ENCODE measurements at regions not wholly inside any gene's neighbourhood (a gene's known extent, or its start where the extent isn't known, plus 50 kb on each side); places are given as distances from the start of the nearest gene placed in this dataset.

DNA sequence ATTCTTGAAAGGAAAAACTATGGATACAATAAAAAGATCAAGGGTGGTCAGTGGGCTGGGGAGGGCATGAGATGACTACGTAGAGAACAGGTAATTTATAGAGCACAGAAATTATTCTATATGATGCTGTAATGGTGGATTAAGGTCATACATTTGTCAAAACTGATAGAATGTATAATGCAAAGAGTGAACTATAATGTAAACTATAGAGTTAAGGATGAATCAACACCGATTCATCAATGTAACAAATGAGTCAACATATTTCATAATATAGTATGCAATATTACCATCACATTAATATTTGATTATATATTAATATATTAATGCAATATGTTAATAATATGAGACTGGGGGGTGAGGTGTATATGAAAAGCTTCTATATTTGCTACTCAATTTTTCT lies 555.6 kb upstream of the POT1 start:
- Histone ChIP-seq H3K27ac (ENCODE audit: low read depth, low read length) (no peak overlapping the region), H3K9me2 (replicated peaks; ENCODE audit: insufficient read depth, low read length) (peaks cover 4% of the 10 kb centered on the region; the same call in 1 of the 2 replicates), H4K20me1 (ENCODE audit: low read depth, low read length) (no peaks in the 10 kb centered on the region), H3K36me3 (ENCODE audit: low read length) (no peaks in the 10 kb centered on the region), H3K9me3 (ENCODE audit: insufficient read depth, low read length) (no peaks in the 10 kb centered on the region), H3K79me2 (ENCODE audit: insufficient read depth, low read length) (no peaks in the 10 kb centered on the region), H2AFZ (ENCODE audit: low read depth, low read length, severe bottlenecking) (no peak overlapping the region), H3F3A (ENCODE audit: insufficient read depth) (no peaks in the 10 kb centered on the region), H3K4me2 (ENCODE audit: low read depth, low read length, poor library complexity, severe bottlenecking) (no peak overlapping the region), H3K4me3 (ENCODE audit: insufficient read depth, low read length, poor library complexity, severe bottlenecking) (no peak overlapping the region), H3K9ac (ENCODE audit: low read length) (no peak overlapping the region), H3K27me3 (ENCODE audit: low read length) (no peaks in the 10 kb centered on the region)
- TF ChIP-seq CTCF (IDR thresholded peaks at IDR 0.05; ENCODE audit: insufficient read depth, low read length, poor library complexity, severe bottlenecking) (no peak), EZH2phosphoT487 (conservative IDR thresholded peaks at IDR 0.05; ENCODE audit: low read length) (no peak)

DNA sequence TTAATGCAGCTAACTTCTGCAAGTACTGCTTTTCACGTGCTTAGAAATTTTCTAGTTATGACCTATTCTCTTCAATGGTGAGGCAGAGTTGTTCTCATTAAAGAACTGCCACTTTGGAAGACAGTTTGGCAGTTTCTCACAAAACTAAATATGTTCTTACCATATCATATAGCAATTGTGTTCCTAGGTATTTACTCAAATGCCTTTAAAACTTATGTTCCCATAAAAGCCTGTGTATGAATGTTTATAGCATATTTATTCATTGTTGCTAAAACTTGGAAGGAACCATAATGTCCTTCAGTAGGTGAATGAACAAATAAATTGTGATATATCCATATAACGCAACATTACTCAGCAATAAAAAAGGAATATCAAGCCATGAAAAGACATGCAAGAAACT lies 555.1 kb upstream of the POT1 start:
- H3K9me2 ChIP-seq (replicated peaks; ENCODE audit: insufficient read depth, low read length): peaks cover 4% of the 10 kb centered on the region; the same call in 1 of the 2 replicates
- H3K4me2 ChIP-seq (ENCODE audit: low read depth, low read length, poor library complexity, severe bottlenecking): no peak overlapping the region
- no peaks in the 10 kb centered on the region for H3K9me3 ChIP-seq (ENCODE audit: insufficient read depth, low read length)
- H3K4me3 ChIP-seq (ENCODE audit: insufficient read depth, low read length, poor library complexity, severe bottlenecking): no peak overlapping the region
- no peak overlapping the region for H3K9ac ChIP-seq (ENCODE audit: low read length)
- no peak overlapping the region for H3K27ac ChIP-seq (ENCODE audit: low read depth, low read length)
- H4K20me1 ChIP-seq (ENCODE audit: low read depth, low read length): no peaks in the 10 kb centered on the region; the same call in 1 of the 2 replicates
- no peaks in the 10 kb centered on the region for H3F3A ChIP-seq (ENCODE audit: insufficient read depth)
- no peaks in the 10 kb centered on the region for H3K27me3 ChIP-seq (ENCODE audit: low read length)
- H3K36me3 ChIP-seq (ENCODE audit: low read length): no peaks in the 10 kb centered on the region
- no peak for TF ChIP-seq EZH2phosphoT487 (conservative IDR thresholded peaks at IDR 0.05; ENCODE audit: low read length)
- no peak for TF ChIP-seq CTCF (IDR thresholded peaks at IDR 0.05; ENCODE audit: insufficient read depth, low read length, poor library complexity, severe bottlenecking)
- H2AFZ ChIP-seq (ENCODE audit: low read depth, low read length, severe bottlenecking): no peak overlapping the region
- H3K79me2 ChIP-seq (ENCODE audit: insufficient read depth, low read length): no peaks in the 10 kb centered on the region

GRCh38 chr7:125481323-125481722 lies 551.7 kb upstream of the POT1 start:
- H3K27ac ChIP-seq (ENCODE audit: low read depth, low read length): no peak overlapping the region
- TF ChIP-seq CTCF (IDR thresholded peaks at IDR 0.05; ENCODE audit: insufficient read depth, low read length, poor library complexity, severe bottlenecking): no peak
- TF ChIP-seq EZH2phosphoT487 (conservative IDR thresholded peaks at IDR 0.05; ENCODE audit: low read length): no peak
- H3K9ac ChIP-seq (ENCODE audit: low read length): no peak overlapping the region
- no peaks in the 10 kb centered on the region for H3F3A ChIP-seq (ENCODE audit: insufficient read depth)
- H3K27me3 ChIP-seq (ENCODE audit: low read length): no peaks in the 10 kb centered on the region
- H3K79me2 ChIP-seq (ENCODE audit: insufficient read depth, low read length): no peaks in the 10 kb centered on the region
- peaks cover 4% of the 10 kb centered on the region; the same call in 1 of the 2 replicates for H3K9me2 ChIP-seq (replicated peaks; ENCODE audit: insufficient read depth, low read length)
- no peaks in the 10 kb centered on the region for H3K36me3 ChIP-seq (ENCODE audit: low read length)
- H2AFZ ChIP-seq (ENCODE audit: low read depth, low read length, severe bottlenecking): no peak overlapping the region
- H3K4me2 ChIP-seq (ENCODE audit: low read depth, low read length, poor library complexity, severe bottlenecking): no peak overlapping the region
- H3K4me3 ChIP-seq (ENCODE audit: insufficient read depth, low read length, poor library complexity, severe bottlenecking): no peak overlapping the region
- H3K9me3 ChIP-seq (ENCODE audit: insufficient read depth, low read length): no peaks in the 10 kb centered on the region
- no peaks in the 10 kb centered on the region; the same call in 1 of the 2 replicates for H4K20me1 ChIP-seq (ENCODE audit: low read depth, low read length)
